ENCODE measurements at regions not wholly inside any gene's neighbourhood (a gene's known extent, or its start where the extent isn't known, plus 50 kb on each side); places are given as distances from the start of the nearest gene placed in this dataset.

GRCh38 chr2:43083710-43084698 lies 142.4 kb downstream of the ZFP36L2 start:
- DNase-seq, result no peak

- DNase-seq, result no peak
Measured at GRCh38 chr2:43082903-43083677, 143.3 kb downstream of the ZFP36L2 start.

- no peak for DNase-seq
Measured at GRCh38 chr2:43082111-43082894, 144.1 kb downstream of the ZFP36L2 start.

GRCh38 chr2:43081131-43081765 lies 145.2 kb downstream of the ZFP36L2 start:
- no peak for DNase-seq

GRCh38 chr2:43080571-43081021 lies 145.8 kb downstream of the ZFP36L2 start:
- DNase-seq, result no peak

GRCh38 chr2:43078781-43079755 lies 147.3 kb downstream of the ZFP36L2 start:
- no peak for DNase-seq

GRCh38 chr2:43078301-43078700 lies 148.1 kb downstream of the ZFP36L2 start:
- DNase-seq, result no peak

GRCh38 chr2:43077876-43078275 lies 148.5 kb downstream of the ZFP36L2 start:
- no peak for DNase-seq

- DNase-seq, result no peak
Measured at GRCh38 chr2:43076676-43077075, 149.7 kb downstream of the ZFP36L2 start.

- no peak for DNase-seq
Measured at GRCh38 chr2:43075811-43076585, 150.4 kb downstream of the ZFP36L2 start.

GRCh38 chr2:43075054-43075593 lies 151.3 kb downstream of the ZFP36L2 start:
- no peak for DNase-seq

GRCh38 chr2:43074592-43075053 lies 151.8 kb downstream of the ZFP36L2 start:
- no peak for DNase-seq

- no peak for DNase-seq
Measured at GRCh38 chr2:43074052-43074451, 152.4 kb downstream of the ZFP36L2 start.

GRCh38 chr2:43073401-43073825 lies 153.0 kb downstream of the ZFP36L2 start:
- no peak for DNase-seq

GRCh38 chr2:43071599-43072550 lies 154.5 kb downstream of the ZFP36L2 start:
- DNase-seq, result no peak

GRCh38 chr2:43070676-43071502 lies 155.5 kb downstream of the ZFP36L2 start:
- DNase-seq, result no peak

- DNase-seq, result no peak
Measured at GRCh38 chr2:43070030-43070429, 156.4 kb downstream of the ZFP36L2 start.

Measured in activated CD4-positive, alpha-beta T cell treated with anti-CD3 and anti-CD28 coated beads, Interleukin-10, Interleukin-2, amounts not matched to agents 100 ng/mL and 50 ng/mL, durations not matched to agents 16 hours and 8 hours (primary cell).